NCI-H2081 treated with DMSO at 0.1 percent for 48 hours (cell line): ENCODE measurements at regions not wholly inside any gene's neighbourhood (a gene's known extent, or its start where the extent isn't known, plus 50 kb on each side); places are given as distances from the start of the nearest gene placed in this dataset.
"Not testable (repeated sequence)": the region's sequence is repeated elsewhere in the genome, so short reads cannot be mapped to it uniquely, and the experiment has no call there.

Experiments used
- DNase-seq: peaks from one replicate; lab custom pipeline; 2025; lab: John Stamatoyannopoulos, UW

DNA sequence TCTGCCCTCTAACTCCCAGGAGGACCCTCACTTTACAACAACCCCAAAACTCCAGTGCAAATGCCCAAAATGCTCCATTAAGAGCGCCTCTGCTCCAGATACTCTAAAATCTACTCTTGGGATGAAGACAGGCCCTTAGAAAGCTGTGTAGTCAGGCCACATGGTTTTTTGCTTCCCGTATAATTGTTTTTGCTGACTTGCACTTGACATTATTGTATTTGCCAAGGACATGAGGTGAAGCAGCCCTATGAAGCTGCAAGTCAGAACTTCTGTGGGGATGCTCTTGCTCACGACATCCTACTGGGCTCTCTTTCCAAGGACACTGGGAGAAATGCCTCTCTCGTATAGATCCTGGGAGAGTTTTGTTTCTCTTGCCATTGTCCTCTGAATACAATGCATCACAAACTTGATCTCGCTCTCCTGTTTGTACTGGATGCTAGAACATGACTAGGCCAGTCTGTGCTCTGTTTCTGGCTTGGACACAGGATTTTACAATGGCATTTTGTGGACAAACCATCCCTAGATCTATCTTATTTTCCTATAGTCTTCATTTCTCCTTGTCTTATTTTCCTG is 177.2 kb upstream of the DTNBP1 start:
- no peak for DNase-seq

DNA sequence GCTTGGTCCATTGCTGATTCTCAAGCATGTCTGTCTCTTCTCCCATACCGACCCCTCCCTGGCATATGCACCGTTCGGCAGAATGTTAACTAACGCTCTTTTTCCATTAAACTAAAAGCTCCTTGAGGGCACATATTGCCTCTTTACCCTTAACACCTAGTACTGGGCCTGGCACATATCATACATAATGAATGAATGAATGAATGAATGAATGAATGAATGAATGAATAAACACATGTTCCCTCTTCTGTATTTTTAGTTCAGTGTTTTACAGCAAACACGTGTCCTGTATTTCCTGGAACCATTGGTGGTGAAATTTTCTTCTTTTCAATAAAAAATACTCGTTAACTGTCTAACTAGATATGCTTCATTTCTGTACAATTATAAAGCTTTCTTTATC is 174.4 kb upstream of the DTNBP1 start:
- no peak for DNase-seq

DNA sequence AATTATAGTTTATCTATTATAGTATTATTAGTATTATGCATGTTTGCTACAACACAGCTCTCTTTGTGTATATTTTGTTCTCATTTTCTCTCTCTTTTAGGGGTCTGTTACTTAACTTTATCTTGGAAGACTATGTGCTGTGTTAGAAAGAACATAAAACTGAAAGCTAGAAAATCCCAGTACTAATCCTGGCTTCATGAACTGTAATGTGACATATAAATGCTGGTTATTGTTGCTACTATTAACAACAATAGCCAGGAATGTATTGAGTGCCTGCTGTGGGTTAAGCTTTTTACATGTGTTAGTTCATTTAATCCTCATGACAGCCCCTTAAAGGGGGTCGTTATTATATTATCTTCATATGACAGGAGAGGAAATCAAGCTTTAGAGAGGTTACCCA is 170.0 kb upstream of the DTNBP1 start:
- no peak for DNase-seq

DNA sequence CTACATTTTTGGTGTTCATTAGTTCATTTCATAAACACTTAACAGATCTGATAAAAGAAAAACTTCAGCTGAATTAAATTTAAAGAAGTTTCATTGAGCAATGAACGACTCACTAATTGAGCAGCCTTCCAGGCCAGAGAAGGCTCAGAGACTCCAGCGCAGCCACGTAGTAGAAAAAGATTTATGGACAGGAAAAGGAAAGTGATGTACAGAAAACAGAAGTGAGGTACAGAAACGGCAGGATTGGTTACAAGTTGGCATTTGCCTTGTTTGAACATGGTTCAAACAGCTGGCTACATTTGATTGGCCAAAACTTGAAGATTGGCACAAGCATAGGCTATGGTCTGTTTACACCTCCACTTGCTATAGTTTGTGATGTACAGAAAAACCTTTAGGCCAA is 166.3 kb upstream of the DTNBP1 start:
- DNase-seq: no peak

DNA sequence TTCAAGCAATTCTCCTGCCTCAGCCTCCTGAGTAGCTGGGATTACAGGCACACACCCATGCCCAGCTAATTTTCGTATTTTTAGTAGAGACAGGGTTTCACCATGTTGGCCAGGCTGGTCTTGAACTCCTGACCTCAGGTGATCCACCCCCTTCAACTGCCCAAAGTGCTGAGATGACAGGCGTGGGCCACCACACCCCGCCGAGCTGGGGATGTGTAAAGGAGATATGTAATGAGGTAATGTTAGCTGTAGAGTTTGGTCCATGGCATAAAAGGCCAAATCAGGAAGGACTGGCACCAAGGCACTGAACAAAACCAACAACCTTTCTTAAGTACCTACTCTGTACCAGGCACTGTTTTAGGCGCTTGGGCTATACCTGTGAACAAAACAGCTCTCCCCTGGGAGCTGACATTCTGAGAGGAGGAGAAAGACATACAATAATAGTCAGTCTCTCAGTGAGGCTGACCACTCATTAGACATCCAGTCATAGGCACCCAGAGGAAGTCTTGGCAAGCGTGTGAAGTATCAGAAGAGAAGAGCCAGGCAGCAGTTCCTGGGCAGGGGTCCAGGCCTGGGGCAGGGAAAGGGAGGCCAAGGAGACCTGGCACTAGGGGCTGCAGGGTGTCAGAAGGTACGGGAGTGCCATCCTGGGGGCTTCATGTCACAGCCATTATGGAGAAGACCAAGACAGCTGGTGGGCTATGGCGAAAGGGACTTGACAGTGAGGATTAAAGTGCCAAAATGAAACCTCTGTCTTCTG is 164.8 kb upstream of the DTNBP1 start:
- DNase-seq: no peak

DNA sequence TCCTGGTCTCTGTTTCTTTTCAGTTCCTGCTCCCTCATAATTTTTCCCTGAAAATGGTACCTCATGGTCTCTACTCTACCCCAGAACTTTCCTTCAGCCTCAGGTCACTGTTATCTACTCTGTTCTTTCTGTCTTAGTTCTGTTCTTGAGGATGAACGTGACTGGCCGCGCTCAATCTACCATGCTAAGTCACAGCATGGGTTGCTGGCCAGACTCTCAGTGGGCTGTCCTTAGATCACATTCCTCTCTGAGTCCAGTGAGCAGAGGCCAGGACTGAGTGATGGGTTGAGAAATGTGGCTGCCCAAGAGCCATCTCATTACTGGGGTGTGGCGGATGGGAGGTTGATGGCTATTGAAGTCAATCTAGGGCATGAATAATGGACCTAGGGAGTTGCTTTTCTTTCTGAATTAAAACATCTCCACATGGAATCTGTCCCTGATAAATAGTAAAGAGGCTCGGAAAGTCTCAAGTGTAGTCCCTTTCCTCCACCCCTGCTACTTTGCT is 164.0 kb upstream of the DTNBP1 start:
- DNase-seq: no peak

DNA sequence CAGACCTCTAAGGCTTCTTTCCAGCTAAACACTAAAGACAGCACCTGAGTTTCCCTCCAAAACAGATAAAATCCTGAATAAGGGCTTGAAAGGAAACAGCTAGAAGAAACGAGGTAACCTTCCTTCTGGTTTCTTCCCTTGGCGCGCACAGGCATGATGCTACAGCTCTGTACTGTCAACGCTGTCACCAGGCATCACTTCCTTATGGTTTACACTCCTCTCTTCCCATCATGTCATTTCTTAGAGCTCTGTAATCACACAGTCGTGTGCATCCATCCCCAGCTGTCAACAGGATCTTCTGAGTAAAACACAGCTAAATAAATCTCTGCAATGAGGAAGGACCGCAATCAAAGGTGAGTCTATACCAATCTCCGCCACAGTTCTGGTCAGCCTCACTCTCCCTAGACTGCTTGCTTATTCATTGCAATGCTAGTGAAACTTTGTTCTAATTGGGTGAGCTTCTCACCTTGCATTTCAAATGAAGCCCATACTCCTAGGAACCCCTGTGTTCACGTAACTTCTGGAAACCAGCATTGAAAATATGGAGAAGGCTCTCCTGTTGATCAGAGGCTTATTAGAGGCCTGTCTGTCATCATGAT is 162.6 kb upstream of the DTNBP1 start:
- no peak for DNase-seq

DNA sequence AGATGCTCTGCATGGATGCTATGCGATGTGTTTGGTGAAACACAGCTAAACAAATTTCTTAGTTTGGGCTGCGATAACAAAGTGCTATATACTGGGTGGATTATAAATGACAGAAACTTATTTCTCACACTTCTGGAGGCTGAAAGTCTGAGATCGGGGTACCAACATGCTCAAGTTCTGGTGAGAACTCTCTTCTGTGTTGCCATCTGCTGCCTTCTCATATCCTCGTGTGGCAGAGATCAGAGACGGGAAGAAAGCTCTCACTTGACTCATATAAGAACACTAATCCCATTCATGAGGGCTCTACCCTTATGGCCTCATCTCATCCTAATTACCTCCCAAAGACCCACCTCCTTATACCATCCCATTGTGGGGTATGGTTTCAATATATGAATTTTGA is 162.0 kb upstream of the DTNBP1 start:
- DNase-seq: no peak

DNA sequence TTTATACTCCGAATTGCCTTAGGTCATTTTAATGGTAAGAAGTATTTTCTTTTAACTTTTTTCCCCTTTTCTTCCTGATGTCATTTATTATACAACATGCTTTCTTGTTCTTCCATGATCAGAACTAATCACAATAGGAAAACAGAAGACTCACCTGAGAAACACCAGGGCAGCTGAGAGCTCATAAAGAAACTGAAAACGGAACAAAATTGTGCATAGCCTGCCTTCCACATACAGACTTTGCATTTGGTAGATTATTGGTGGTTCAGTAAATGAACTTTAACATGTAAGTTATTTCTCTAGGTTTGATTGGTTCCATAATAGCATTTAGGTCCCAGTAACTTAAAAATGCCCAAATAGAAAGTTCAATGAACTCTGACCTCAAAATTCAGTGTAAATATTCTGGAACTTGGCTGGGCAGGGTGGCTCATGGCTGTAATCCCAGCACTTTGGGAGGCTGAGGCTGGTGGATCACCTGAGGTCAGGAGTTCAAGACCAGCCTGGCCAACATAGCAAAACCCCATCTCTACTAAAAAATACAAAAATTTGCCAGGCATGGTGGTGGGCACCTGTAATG is 161.1 kb upstream of the DTNBP1 start:
- DNase-seq: no peak

DNA sequence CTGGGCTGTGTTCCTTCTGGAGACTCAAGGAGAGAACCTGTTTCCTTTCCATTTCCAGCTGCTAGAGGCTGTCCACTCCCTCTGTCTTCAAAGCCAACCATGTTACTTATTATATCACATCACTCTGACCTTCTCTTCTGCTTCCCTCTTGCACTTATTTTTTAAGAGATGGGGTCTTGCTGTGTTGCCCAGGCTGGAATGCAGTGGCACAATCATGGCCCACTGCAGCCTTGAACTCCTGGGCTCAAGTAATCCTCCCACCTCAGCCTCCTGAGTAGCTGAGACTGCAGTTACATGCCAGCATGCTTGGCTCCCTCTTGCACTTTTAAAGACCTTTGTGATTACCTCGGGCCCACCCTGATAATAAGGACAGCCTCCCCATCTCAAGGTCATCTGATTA is 160.0 kb upstream of the DTNBP1 start:
- no peak for DNase-seq

DNA sequence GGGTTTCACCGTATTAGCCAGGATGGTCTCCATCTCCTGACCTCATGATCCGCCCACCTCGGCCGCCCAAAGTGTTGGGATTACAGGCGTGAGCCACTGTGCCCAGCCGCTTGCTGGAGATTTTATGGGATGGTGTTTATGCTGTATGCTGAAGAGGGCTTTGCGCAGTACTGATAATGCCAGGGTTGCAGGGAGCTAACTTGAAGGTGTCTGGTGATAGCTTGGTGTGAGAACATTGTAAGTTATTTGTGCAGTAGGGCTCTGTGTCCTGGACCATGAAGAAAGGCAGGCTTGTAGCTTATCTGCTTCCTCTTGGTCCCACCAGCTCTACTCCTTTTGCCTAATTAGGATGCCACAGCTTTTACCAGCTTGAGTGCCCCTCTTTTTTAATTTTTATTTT is 157.0 kb upstream of the DTNBP1 start:
- no peak for DNase-seq

DNA sequence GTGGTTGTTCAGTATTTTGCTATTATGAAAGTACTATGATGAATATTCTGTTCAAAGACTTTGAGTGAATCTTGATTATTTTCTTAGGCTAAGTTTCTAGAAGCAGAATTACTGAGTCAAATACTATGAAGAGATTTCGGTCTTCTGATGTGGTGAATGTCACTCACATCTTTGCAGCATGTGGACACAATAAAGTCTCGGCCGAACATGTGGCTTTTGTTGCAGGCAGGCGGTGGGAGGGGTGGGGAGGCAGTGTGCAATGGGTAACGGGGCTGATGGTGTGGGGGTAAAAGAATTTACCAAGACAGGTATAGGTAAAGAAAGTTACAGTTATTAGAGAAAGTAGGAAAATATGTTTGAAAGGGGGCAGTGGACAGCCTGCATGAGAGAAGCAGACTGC is 156.4 kb upstream of the DTNBP1 start:
- no peak for DNase-seq

DNA sequence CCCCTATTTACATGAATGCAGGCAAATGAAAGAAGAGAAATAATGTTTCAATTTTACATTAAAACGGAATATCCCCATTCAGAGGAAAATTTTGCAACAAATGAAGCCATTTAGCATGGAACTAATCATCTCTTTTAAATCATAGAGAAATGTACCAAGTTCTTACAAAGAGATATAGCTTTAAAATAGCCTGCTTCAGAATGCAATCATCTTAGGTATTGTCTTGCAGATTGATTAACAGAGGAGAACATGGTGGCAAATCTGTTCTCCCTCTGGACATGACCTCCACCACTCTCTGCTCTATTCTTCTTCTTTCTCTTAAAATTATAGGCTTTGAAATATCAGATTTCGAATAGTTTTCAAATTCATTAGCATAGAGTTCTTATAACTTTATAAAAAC is 155.7 kb upstream of the DTNBP1 start:
- no peak for DNase-seq

DNA sequence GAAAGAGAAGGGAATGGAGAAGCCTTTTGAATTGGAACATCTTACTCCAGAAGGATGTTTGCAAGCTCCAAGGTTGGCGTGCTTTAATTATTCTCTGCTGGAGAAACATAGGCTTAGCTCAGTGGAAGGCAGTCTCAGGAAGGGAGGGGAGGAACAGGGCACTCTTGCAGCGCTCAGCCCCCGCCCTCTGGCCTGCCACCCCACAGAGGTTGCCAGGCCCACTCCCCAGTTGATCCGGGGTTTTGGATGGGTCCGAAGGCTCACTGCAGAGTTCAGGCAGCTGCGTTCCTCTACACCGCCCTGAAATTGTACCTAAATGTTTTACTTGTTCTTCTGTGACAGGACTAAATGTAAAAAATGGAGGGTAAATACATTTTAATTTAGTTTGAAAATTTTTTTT is 155.2 kb upstream of the DTNBP1 start:
- no peak for DNase-seq

DNA sequence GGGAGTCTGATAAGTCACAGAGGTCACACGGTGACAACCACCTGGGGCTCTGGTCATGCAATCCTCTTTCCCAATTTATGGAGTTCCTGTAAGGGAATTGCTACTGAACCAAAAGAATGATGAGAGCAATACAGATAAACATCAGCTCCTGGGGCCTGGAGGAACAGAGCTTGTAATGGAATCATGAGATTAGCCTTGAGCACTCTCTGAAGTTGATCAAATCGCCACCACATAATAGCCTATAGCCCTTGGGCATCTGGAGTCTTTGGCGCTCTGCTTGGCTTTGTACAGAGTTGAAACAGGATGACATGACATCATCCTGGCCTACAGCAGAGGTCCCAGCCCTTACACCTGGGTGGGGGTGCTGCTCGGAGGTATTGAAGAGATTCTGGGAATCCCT is 154.3 kb upstream of the DTNBP1 start:
- DNase-seq: no peak

DNA sequence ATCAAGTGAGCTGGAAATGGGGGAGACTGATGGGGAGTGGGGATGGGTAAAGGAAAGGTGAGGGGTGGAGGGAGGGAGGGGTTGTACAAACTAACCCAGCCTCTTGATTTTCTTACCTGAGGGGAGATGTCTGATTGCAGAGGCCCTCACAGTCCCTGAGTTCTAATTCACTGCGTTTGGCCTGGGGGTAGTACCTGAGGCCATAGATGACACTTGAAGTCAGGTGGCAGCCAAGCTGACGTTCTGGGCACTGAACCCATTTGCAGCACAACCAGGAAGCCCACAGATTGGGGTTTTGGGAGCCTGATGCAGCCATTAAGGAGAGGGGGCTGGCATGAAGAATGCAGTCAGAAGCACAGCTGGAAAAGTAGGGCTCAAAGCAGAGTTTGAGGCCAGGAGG is 153.8 kb upstream of the DTNBP1 start:
- DNase-seq: no peak

DNA sequence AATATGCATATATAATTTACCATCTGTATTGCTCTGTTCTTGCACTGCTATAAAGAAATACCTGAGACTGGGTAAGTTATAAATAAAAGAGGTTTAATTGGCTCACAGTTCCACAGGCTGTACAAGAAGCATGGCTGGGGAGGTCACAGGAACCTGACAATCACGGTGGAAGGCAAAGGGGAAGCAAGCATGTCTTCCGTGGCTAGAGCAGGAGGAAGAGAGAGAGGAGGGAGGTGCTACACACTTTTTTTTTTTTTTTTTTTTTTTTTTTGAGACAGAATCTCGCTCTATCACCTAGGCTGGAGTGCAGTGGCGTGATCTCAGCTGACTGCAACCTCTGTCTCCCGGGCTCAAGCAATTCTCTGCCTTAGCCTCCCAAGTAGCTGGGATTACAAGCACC is 150.9 kb upstream of the DTNBP1 start:
- DNase-seq: not testable (repeated sequence)

DNA sequence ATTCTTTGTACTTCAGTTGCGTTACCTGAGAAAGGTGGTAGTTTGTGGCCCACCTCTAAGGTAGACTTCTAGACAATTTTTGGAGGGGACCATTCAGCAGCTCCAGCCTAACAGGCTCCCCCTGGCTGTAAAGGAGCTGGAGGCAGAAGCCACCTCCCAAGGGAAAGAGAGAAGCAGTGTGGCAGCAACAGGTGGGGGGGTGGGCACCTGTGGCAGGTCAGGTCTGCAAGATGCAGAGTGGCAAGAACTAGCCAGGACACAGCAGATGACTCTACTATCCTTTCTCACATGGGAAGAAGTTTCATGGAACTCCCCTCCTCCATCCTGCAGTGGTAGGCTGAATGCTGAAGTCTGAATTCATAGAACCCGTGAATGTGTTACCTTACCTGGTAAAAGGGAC is 148.3 kb upstream of the DTNBP1 start:
- no peak for DNase-seq

DNA sequence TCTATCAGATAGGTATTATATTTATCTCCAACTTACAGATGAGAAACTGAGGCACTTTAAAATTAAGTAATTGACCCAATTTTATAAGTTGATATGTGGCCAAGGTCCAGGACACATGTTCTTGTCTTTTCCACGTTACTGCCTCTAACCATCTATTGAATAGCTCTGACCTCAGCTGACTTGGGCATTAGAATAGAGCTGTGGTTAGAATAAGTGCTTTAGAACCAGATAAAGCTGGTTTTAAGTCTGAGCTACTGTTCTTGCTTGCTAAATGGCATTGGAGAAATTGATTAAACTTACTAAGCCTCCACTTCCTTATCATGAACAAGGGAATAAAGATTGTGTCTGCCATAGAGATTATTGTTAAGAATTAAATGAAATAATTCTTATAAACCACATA is 147.8 kb upstream of the DTNBP1 start:
- DNase-seq: no peak

DNA sequence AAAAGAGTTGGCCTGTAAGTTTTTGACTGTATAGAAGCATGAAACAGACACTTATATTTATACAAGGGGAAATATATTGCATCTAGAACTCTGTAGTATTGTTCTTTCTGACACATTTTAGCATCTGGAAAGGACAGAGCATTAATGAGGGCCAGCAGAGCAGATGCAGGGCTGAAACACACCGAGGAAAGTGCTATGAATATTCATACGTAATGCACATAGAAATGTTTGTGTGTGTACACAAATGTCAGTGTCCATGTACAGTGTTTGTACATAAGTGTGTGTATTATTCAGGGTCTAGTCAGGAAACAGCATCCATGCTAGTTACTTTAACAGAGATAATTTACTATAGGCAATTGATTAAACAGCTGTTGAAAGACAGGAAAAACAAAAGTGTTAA is 146.5 kb upstream of the DTNBP1 start:
- DNase-seq: no peak

DNA sequence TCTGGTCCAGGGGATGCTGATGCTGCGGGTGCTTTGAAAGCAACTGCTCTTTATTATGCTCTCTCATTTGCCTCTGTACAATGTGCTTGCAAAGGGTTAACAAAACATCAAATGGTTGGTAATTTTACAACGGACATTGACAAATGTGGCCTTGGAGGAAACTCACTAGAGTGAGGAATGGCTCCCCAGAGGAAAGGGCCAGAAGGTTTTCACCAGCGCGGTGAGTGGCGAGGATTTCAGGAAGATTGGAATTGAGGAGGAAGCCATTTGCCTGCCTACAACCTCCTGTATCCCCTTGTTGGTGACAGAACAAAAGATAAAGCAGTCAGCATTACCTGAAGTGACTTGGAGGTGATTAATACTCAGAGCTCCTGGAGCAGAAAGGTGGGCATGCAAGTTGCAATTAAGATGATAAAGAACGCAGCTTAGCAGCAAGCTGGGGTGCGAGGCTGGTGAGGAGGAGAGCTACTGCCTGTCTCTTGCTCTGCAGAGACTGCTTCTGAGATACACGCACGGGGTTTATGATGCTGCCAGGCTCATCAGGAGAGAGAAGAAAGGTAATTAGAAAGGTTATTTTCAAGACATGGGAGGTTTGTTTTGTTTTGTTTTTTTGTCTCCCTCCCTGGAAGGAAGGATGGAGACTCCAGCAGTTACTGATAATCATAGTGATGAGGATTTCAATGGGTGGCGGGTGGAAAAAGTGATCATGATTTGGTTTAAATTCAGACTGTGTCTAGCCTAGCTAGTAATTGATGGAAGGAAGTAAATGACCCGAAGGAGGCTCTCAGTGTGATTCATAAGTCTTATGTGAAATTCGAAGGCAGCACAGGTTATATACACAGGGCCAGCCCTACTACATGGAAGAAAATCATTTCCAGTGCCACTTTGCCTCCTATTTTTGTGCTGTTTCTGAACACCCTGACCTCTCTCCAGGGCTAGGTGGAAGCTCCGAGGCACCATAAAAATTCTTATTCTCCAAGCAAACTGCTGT is 141.6 kb upstream of the DTNBP1 start:
- no peak for DNase-seq

DNA sequence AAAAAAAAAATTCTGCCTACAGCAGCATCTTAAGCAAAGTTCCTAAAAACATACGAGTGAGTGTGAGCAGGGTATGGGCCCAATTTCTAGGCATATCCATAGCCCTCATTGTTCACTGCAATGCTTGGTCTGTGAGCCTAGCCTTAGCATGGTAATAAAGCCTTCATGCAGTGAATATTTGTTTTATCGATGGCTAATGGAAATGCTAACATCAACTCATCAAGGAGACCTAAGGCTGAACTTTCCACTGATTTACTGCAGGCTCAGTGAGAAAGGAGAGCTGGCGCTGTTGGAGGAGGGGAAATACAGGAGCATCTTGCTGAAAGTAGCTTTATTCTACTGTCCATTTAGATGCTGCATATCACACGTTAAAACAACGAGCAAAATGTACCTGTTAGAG is 139.6 kb upstream of the DTNBP1 start:
- DNase-seq: no peak
